GM12801 (cell line): ENCODE measurements at regions not wholly inside any gene's neighbourhood (a gene's known extent, or its start where the extent isn't known, plus 50 kb on each side); places are given as distances from the start of the nearest gene placed in this dataset.

Source experiments
- CTCF ChIP-seq: IDR thresholded peaks from one replicate; pipeline ENCODE4 v1.5.1; 2011; ENCODE audit warnings: control low read depth; ENCODE audit not compliant: insufficient read length; ENCODE audit errors: extremely low read depth

GRCh38 chr2:118257696-118258095 lies 169.4 kb downstream of the INSIG2 start:
- TF ChIP-seq CTCF, result no peak

- no peak for TF ChIP-seq CTCF
These were observed 167.6 kb downstream of the INSIG2 start for GRCh38 chr2:118255771-118256372.

GRCh38 chr2:118255301-118255700 lies 167.0 kb downstream of the INSIG2 start:
- no peak for TF ChIP-seq CTCF

GRCh38 chr2:118254116-118254515 lies 165.8 kb downstream of the INSIG2 start:
- TF ChIP-seq CTCF, result no peak

GRCh38 chr2:118251427-118251826 lies 163.2 kb downstream of the INSIG2 start:
- TF ChIP-seq CTCF, result no peak

- TF ChIP-seq CTCF, result no peak
These were observed 162.2 kb downstream of the INSIG2 start for GRCh38 chr2:118250463-118250862.

- TF ChIP-seq CTCF, result no peak
These were observed 161.7 kb downstream of the INSIG2 start for GRCh38 chr2:118250001-118250400.
